ENCODE measurements at regions not wholly inside any gene's neighbourhood (a gene's known extent, or its start where the extent isn't known, plus 50 kb on each side); places are given as distances from the start of the nearest gene placed in this dataset.
A peak's percentile ranks its signal among the peaks of the same experiment; 100 is the strongest.

DNA sequence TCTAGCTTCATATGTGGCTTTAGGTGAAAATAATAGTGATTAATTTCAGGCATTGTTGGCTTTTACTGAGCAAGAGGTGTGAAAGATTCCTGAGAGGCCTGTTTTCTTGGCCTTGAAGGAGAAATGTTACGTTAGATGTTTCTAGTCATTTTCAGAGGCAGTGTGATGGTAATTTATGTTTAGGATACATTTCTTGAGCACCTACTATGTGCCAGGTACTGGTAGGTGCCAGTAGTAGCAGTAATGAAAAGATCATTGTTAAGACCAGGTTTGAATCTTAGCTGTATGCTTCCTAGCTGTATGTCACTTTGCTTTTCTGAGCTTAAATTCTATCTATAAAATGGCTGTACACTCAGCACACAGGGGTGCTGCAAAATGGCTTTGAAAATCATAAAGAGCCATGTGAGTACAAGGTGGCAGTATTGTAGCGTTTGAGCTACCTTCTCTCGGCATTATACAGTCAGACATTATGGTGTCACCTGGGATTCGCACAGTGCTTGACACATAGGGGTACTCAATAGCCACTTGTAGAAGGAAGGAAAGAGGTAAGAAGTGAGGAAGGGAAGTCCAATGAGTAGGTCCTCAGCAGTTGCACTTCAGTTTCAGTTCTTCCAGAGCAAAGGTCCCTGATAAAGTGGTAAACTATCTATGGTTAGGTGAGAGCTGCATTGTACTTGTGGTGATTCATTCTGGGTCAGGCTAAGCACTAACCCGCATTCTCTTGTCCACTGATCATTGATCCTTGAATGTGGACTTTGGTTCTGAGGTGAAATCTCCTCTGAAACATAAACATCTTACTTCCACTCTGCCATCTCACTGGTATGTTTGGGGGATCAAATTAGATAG, 166.5 kb upstream of the NR3C1 start (continued):
- TF ChIP-seq, protein P1, sequence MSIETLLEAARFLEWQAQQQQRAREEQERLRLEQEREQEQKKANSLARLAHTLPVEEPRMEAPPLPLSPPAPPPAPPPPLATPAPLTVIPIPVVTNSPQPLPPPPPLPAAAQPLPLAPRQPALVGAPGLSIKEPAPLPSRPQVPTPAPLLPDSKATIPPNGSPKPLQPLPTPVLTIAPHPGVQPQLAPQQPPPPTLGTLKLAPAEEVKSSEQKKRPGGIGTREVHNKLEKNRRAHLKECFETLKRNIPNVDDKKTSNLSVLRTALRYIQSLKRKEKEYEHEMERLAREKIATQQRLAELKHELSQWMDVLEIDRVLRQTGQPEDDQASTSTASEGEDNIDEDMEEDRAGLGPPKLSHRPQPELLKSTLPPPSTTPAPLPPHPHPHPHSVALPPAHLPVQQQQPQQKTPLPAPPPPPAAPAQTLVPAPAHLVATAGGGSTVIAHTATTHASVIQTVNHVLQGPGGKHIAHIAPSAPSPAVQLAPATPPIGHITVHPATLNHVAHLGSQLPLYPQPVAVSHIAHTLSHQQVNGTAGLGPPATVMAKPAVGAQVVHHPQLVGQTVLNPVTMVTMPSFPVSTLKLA (IDR thresholded peaks at IDR 0.05), result no peak
- TF ChIP-seq, protein P2, sequence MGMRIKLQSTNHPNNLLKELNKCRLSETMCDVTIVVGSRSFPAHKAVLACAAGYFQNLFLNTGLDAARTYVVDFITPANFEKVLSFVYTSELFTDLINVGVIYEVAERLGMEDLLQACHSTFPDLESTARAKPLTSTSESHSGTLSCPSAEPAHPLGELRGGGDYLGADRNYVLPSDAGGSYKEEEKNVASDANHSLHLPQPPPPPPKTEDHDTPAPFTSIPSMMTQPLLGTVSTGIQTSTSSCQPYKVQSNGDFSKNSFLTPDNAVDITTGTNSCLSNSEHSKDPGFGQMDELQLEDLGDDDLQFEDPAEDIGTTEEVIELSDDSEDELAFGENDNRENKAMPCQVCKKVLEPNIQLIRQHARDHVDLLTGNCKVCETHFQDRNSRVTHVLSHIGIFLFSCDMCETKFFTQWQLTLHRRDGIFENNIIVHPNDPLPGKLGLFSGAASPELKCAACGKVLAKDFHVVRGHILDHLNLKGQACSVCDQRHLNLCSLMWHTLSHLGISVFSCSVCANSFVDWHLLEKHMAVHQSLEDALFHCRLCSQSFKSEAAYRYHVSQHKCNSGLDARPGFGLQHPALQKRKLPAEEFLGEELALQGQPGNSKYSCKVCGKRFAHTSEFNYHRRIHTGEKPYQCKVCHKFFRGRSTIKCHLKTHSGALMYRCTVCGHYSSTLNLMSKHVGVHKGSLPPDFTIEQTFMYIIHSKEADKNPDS (CRISPR knock-in tag; IDR thresholded peaks at IDR 0.05), result no peak
- TF ChIP-seq NR2F6 (IDR thresholded peaks at IDR 0.05) (no peak), NR2F6 (CRISPR knock-in tag; IDR thresholded peaks at IDR 0.05) (no peak), CBX5 (CRISPR knock-in tag; IDR thresholded peaks at IDR 0.05; ENCODE audit: borderline replicate concordance) (0 out of 2 replicates have a peak, but pooled peaks have one; percentile 40), SOX6 (IDR thresholded peaks at IDR 0.05) (no peak), SOX6 (CRISPR knock-in tag; IDR thresholded peaks at IDR 0.05) (peak; percentile 86), PPARG (CRISPR knock-in tag; conservative IDR thresholded peaks at IDR 0.05) (peak; percentile 64; the same call in 1 of the 2 replicates), ETV5 (CRISPR knock-in tag; IDR thresholded peaks at IDR 0.05; ENCODE audit: borderline replicate concordance) (peak; percentile 38; the same call in 1 of the 2 replicates), EP300 (IDR thresholded peaks at IDR 0.05; ENCODE audit: low read depth in 2 of 2, low read length in 2 of 2) (peak in 1 of 2 experiments; percentile 81; a peak in 2 of 4 replicates), EP300 (CRISPR knock-in tag; IDR thresholded peaks at IDR 0.05; ENCODE audit: borderline replicate concordance) (peak; percentile 46; the same call in 1 of the 2 replicates), ZNF75D (CRISPR knock-in tag; IDR thresholded peaks at IDR 0.05; ENCODE audit: borderline replicate concordance) (no peak), ZBTB20 (CRISPR knock-in tag; IDR thresholded peaks at IDR 0.05; ENCODE audit: borderline replicate concordance, low read depth) (no peak; the same call in 1 of the 2 replicates), ZNF572 (CRISPR knock-in tag; IDR thresholded peaks at IDR 0.05) (no peak), ZNF629 (CRISPR knock-in tag; conservative IDR thresholded peaks at IDR 0.05) (no peak), ZNF563 (CRISPR knock-in tag; IDR thresholded peaks at IDR 0.05) (no peak), BORCS8-MEF2B (CRISPR knock-in tag; IDR thresholded peaks at IDR 0.05) (no peak), FOXP4 (CRISPR knock-in tag; IDR thresholded peaks at IDR 0.05) (peak; percentile 45; the same call in 1 of the 2 replicates), IRX3 (CRISPR knock-in tag; IDR thresholded peaks at IDR 0.05; ENCODE audit: borderline replicate concordance, low read depth) (no peak), ZNF44 (CRISPR knock-in tag; IDR thresholded peaks at IDR 0.05) (no peak), ZHX1 (CRISPR knock-in tag; IDR thresholded peaks at IDR 0.05; ENCODE audit: low read depth) (no peak), HNF4A (CRISPR knock-in tag; IDR thresholded peaks at IDR 0.05) (peak; percentile 93), RFX1 (IDR thresholded peaks at IDR 0.05) (no peak)

All from HepG2 (cell line).